DMS53 treated with DMSO at 0.1 percent for 48 hours (cell line): ENCODE measurements at regions not wholly inside any gene's neighbourhood (a gene's known extent, or its start where the extent isn't known, plus 50 kb on each side); places are given as distances from the start of the nearest gene placed in this dataset.

ENCODE experiments used
- DNase-seq: peaks from one replicate; lab custom pipeline; 2025; ENCODE audit not compliant: unreplicated experiment; lab: John Stamatoyannopoulos, UW

- DNase-seq, result no peak
These were observed 367.5 kb upstream of the FIGN start for GRCh38 chr2:164103271-164103670.

- no peak for DNase-seq
These were observed 366.6 kb upstream of the FIGN start for GRCh38 chr2:164102366-164102765.

GRCh38 chr2:164091673-164092072 lies 355.9 kb upstream of the FIGN start:
- no peak for DNase-seq

GRCh38 chr2:164090533-164090932 lies 354.7 kb upstream of the FIGN start:
- DNase-seq, result no peak

GRCh38 chr2:164084066-164084465 lies 348.3 kb upstream of the FIGN start:
- no peak for DNase-seq

- DNase-seq, result no peak
These were observed 344.7 kb upstream of the FIGN start for GRCh38 chr2:164080486-164080885.

- DNase-seq, result no peak
These were observed 343.4 kb upstream of the FIGN start for GRCh38 chr2:164079258-164079657.

- DNase-seq, result no peak
These were observed 342.6 kb upstream of the FIGN start for GRCh38 chr2:164078421-164078820.

- no peak for DNase-seq
These were observed 337.6 kb upstream of the FIGN start for GRCh38 chr2:164073101-164074074.

GRCh38 chr2:164069540-164069939 lies 333.7 kb upstream of the FIGN start:
- no peak for DNase-seq

GRCh38 chr2:164068063-164068462 lies 332.3 kb upstream of the FIGN start:
- DNase-seq, result no peak

GRCh38 chr2:164066095-164066494 lies 330.3 kb upstream of the FIGN start:
- no peak for DNase-seq

GRCh38 chr2:164065038-164065437 lies 329.2 kb upstream of the FIGN start:
- no peak for DNase-seq

- DNase-seq, result peak; percentile 12
These were observed 325.4 kb upstream of the FIGN start for GRCh38 chr2:164061129-164061746.

GRCh38 chr2:164060031-164060430 lies 324.2 kb upstream of the FIGN start:
- no peak for DNase-seq

GRCh38 chr2:164055623-164056022 lies 319.8 kb upstream of the FIGN start:
- DNase-seq, result no peak

- DNase-seq, result no peak
These were observed 318.8 kb upstream of the FIGN start for GRCh38 chr2:164054651-164055050.

- DNase-seq, result no peak
These were observed 317.2 kb upstream of the FIGN start for GRCh38 chr2:164053021-164053420.

- DNase-seq, result no peak
These were observed 316.2 kb upstream of the FIGN start for GRCh38 chr2:164052006-164052405.

- DNase-seq, result no peak
These were observed 312.9 kb upstream of the FIGN start for GRCh38 chr2:164048729-164049128.

- DNase-seq, result no peak
These were observed 310.2 kb upstream of the FIGN start for GRCh38 chr2:164046040-164046439.

- DNase-seq, result no peak
These were observed 308.8 kb upstream of the FIGN start for GRCh38 chr2:164044622-164045021.
